ENCODE measurements at regions not wholly inside any gene's neighbourhood (a gene's known extent, or its start where the extent isn't known, plus 50 kb on each side); places are given as distances from the start of the nearest gene placed in this dataset.

DNA sequence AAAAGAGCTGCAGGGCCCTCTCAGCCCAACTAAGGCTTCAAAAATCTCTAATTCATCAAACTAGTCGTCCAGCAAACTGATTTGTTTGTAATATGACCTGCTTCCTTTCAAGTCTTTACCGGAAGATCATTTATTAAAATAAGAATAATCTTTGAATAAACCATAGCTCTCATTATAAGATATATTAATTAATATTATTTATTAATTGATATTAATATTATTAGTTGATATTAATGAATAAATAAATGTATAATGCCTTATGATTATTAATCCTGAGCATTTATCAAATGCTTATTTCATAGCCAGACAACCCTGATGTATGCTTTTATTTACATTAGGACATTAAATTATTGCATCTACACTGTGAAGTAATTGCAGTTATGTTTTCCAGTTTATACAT is 550.7 kb upstream of the ALCAM start:
- H3K9me3 ChIP-seq, result peaks cover 0 to 6% (median 0%) of the 10 kb centered on the region in 3 donors
- no peak overlapping the region for H3K27ac ChIP-seq
- 24 to 34% methylated on average over 2 of the region's 2 CpGs for WGBS, 2 donors
- TF ChIP-seq, protein P1, sequence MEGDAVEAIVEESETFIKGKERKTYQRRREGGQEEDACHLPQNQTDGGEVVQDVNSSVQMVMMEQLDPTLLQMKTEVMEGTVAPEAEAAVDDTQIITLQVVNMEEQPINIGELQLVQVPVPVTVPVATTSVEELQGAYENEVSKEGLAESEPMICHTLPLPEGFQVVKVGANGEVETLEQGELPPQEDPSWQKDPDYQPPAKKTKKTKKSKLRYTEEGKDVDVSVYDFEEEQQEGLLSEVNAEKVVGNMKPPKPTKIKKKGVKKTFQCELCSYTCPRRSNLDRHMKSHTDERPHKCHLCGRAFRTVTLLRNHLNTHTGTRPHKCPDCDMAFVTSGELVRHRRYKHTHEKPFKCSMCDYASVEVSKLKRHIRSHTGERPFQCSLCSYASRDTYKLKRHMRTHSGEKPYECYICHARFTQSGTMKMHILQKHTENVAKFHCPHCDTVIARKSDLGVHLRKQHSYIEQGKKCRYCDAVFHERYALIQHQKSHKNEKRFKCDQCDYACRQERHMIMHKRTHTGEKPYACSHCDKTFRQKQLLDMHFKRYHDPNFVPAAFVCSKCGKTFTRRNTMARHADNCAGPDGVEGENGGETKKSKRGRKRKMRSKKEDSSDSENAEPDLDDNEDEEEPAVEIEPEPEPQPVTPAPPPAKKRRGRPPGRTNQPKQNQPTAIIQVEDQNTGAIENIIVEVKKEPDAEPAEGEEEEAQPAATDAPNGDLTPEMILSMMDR (IDR thresholded peaks at IDR 0.05), result no peak
- no peak for TF ChIP-seq POLR2A (IDR thresholded peaks at IDR 0.05)
- intact Hi-C loops (cut with DNase I), result no loop called here
- no peaks in the 10 kb centered on the region for H3K4me1 ChIP-seq
- H3K36me3 ChIP-seq, result no peaks in the 10 kb centered on the region
- H3K4me3 ChIP-seq, result no peak overlapping the region
- DNase-seq, result no peak
- H3K27me3 ChIP-seq, result no peaks in the 10 kb centered on the region

DNA sequence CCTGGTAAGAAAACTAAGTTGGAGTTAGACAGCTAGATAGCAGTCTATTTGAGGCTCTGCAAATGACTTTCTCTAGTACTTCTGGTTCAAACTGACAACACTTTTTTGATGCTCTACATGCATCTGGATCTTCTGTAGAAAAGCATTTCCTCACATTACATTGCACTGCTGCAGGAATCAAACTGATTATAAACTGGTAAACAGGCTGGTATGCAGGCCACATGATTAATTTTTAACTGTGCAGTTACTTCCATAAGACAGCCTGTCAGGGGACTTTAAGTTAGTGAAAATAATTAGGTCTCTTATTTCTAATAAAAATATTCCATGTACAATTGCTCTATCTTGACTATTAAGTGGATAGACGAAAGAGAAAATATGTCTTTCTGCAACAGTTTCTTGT is 550.0 kb upstream of the ALCAM start:
- H3K27ac ChIP-seq, result no peak overlapping the region
- no peaks in the 10 kb centered on the region for H3K27me3 ChIP-seq
- WGBS, 2 donors, result 50 to 69% methylated on average over 1 of the region's 1 CpG
- no peak overlapping the region for H3K4me3 ChIP-seq
- no peaks in the 10 kb centered on the region for H3K36me3 ChIP-seq
- no peak for DNase-seq
- TF ChIP-seq POLR2A (IDR thresholded peaks at IDR 0.05), result no peak
- TF ChIP-seq, protein P1 (IDR thresholded peaks at IDR 0.05), result no peak
- intact Hi-C loops (cut with DNase I), result no loop called here
- H3K9me3 ChIP-seq, result peaks cover 0 to 6% (median 6%) of the 10 kb centered on the region in 3 donors
- no peaks in the 10 kb centered on the region for H3K4me1 ChIP-seq

DNA sequence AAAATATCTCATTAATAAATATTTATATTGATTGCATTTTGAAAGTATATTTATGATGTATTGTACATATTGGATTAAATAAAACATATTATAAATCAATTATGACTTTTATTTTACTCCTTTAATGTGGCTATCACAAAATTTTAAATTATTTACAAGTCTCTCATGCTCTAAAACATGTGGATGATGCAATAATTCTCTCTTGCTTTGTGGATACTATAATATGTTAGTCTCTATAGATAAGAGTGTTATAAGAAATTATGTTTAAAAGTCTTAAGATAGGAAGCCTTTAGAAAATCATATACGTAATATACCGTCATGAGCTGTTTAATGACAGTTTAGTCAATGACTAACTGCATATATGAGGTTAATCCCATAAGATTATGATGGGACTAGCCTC is 547.4 kb upstream of the ALCAM start:
- no peaks in the 10 kb centered on the region for H3K27me3 ChIP-seq
- no peaks in the 10 kb centered on the region for H3K36me3 ChIP-seq
- intact Hi-C loops (cut with DNase I), result no loop called here
- H3K4me3 ChIP-seq, result no peak overlapping the region
- DNase-seq, result no peak
- TF ChIP-seq, protein P1 (IDR thresholded peaks at IDR 0.05), result no peak
- no peak for TF ChIP-seq POLR2A (IDR thresholded peaks at IDR 0.05)
- H3K27ac ChIP-seq, result no peak overlapping the region
- H3K4me1 ChIP-seq, result no peaks in the 10 kb centered on the region
- H3K9me3 ChIP-seq, result peaks cover 0 to 12% (median 6%) of the 10 kb centered on the region in 3 donors
- WGBS, 2 donors, result 43 to 44% methylated on average over 2 of the region's 2 CpGs

DNA sequence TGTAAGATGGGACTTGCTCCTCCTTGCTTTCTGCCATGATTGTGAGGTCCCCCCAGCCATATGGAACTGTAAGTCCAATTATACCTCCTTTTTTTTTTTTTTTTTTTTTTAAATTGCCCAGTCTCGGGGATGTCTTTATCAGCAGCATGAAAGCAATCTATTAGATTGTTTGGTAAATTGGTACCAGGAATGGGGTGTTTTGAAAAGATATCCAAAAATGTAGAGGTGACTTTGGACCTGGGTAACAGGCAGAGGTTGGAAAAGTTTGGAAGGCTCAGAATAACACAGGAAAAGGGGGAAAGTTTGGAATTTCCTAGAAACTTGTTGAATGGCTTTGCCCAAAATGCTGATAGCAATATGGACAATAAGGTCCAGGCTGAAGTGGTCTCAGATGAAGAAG is 545.8 kb upstream of the ALCAM start:
- Histone ChIP-seq H3K36me3 (no peaks in the 10 kb centered on the region), H3K27ac (no peak overlapping the region), H3K27me3 (no peaks in the 10 kb centered on the region), H3K4me3 (no peak overlapping the region), H3K4me1 (no peaks in the 10 kb centered on the region), H3K9me3 (peaks cover 0 to 12% (median 6%) of the 10 kb centered on the region in 3 donors)
- TF ChIP-seq POLR2A (IDR thresholded peaks at IDR 0.05), result no peak
- TF ChIP-seq, protein P1 (IDR thresholded peaks at IDR 0.05), result no peak
- WGBS, 2 donors, result 17% methylated on average over 1 of the region's 1 CpG; no CpG with 5 or more reads in 1 of the 2 donors
- intact Hi-C loops (cut with DNase I), result no loop called here
- no peak for DNase-seq

DNA sequence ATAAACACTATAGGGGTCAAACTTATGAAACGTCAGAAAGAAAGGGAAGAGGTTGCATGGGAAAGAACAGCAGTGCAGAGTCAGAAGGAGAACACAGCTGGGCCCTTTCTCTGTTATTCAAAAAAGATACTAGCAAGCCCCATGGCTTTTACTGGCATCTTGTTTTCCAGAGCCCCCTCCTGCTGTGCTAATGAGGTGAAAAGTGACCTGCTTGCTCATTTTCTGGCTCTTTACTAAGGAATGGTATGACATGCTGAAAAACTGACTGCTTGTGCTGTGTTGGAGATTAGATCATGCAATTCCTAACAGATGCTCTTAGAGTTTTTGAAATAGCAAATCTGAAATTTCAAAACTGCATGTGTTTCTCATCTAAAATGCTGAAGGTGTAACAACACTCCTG is 541.6 kb upstream of the ALCAM start:
- Histone ChIP-seq H3K4me1 (no peaks in the 10 kb centered on the region), H3K27ac (no peak overlapping the region), H3K4me3 (no peak overlapping the region), H3K9me3 (peaks cover 0 to 12% (median 5%) of the 10 kb centered on the region in 3 donors), H3K27me3 (no peaks in the 10 kb centered on the region), H3K36me3 (no peaks in the 10 kb centered on the region)
- DNase-seq, result no peak
- TF ChIP-seq POLR2A (IDR thresholded peaks at IDR 0.05), result no peak
- TF ChIP-seq, protein P1 (IDR thresholded peaks at IDR 0.05), result no peak
- WGBS, 2 donors, result 22 to 47% methylated on average over 1 of the region's 1 CpG
- intact Hi-C loops (cut with DNase I), result no loop called here
